B cell (primary cell): ENCODE measurements at regions not wholly inside any gene's neighbourhood (a gene's known extent, or its start where the extent isn't known, plus 50 kb on each side); places are given as distances from the start of the nearest gene placed in this dataset.

Experiments
- ATAC-seq: fragments of 200-7000 bp; cut with Tn5 transposase; one replicate; pipeline ENCODE4 v1.10.0; 2021; ENCODE audit warnings: low read depth, mild to moderate bottlenecking, moderate number of reproducible peaks, moderate library complexity
- CTCF ChIA-PET: fragments of 350-600 bp; sonication (Branson Sonifier 250); formaldehyde crosslinking; loops from one replicate; lab custom pipeline; 2021; ENCODE audit warnings: antibody characterized with exemption, inconsistent platforms; lab: Charles Lee
- POLR2A ChIA-PET: fragments of 350-600 bp; sonication (Branson Sonifier 250); formaldehyde crosslinking; loops from one replicate; lab custom pipeline; 2021; ENCODE audit warnings: antibody characterized with exemption; lab: Charles Lee
- DNase-seq: peaks from one replicate; pipeline ENCODE4 v3.0.0; 2013
- H2AFZ ChIP-seq: 2 replicates; pipeline ENCODE4 v1.6.1; 2012; ENCODE audit warnings: mild to moderate bottlenecking, low read depth, low read length; ENCODE audit not compliant: insufficient read depth, poor library complexity, severe bottlenecking
- H3K27ac ChIP-seq, 2 donors: 1 replicate in 1 of 2; 2 replicates in 1 of 2; pipeline ENCODE4 v1.5.1; 2012 to 2013; ENCODE audit warnings: low read length in 2 of 2, mild to moderate bottlenecking in 2 of 2, moderate library complexity in 1 of 2
- H3K27me3 ChIP-seq, 4 experiments: fragments of 200-600 bp in 1 of 4; sonication (generic) in 1 of 4; replicated peaks in 1 of 4; 1 replicate in 2 of 4; 2 replicates in 2 of 4; pipeline versions ENCODE4 v1.6.1 to v1.7.0; 2013 to 2016; ENCODE audit warnings: low read length in 3 of 4, mild to moderate bottlenecking in 2 of 4, mixed read lengths in 1 of 4, moderate library complexity in 1 of 4; ENCODE audit not compliant: insufficient read depth in 4 of 4, control insufficient read depth in 3 of 4; ENCODE audit errors: control extremely low read depth in 1 of 4
- H3K36me3 ChIP-seq, 2 experiments: replicated peaks in 1 of 2; 1 replicate in 1 of 2; 2 replicates in 1 of 2; pipeline versions ENCODE4 v1.6.1 to v1.7.1; 2013; ENCODE audit warnings: low read length in 1 of 2; ENCODE audit not compliant: insufficient read depth in 2 of 2, control insufficient read depth in 1 of 2; ENCODE audit errors: control extremely low read depth in 1 of 2, extremely low read depth in 1 of 2
- H3K4me1 ChIP-seq, 2 donors: fragments of 200-600 bp in 1 of 2; sonication (generic) in 1 of 2; 1 replicate in 1 of 2; 2 replicates in 1 of 2; pipeline versions ENCODE4 v1.5.1 to v1.6.1; 2013 to 2017; ENCODE audit warnings: low read length in 2 of 2; ENCODE audit not compliant: control insufficient read depth in 2 of 2, insufficient read depth in 2 of 2
- H3K4me2 ChIP-seq: replicated peaks from 2 replicates; pipeline ENCODE3; 2012; ENCODE audit warnings: mild to moderate bottlenecking, low read depth, low read length; ENCODE audit not compliant: poor library complexity, severe bottlenecking
- H3K4me3 ChIP-seq, 5 experiments: fragments of 200-600 bp in 1 of 5; sonication (generic) in 1 of 5; 1 replicate in 3 of 5; 2 replicates in 2 of 5; pipeline versions ENCODE4 v1.5.1 to v1.7.0; 2011 to 2016; ENCODE audit warnings: low read length in 4 of 5, mild to moderate bottlenecking in 4 of 5, low read depth in 2 of 5, control low read depth in 1 of 5, moderate library complexity in 1 of 5; ENCODE audit not compliant: insufficient read depth in 1 of 5; ENCODE audit errors: control extremely low read depth in 1 of 5, extremely low read depth in 1 of 5
- H3K79me2 ChIP-seq: fragments of 200-600 bp; sonication (generic); one replicate; pipeline ENCODE4 v1.6.0; 2016; ENCODE audit warnings: low read length; ENCODE audit not compliant: control insufficient read depth, insufficient read depth
- H3K9ac ChIP-seq: fragments of 200-600 bp; sonication (generic); 2 replicates; pipeline ENCODE4 v1.6.1; 2017; ENCODE audit warnings: mild to moderate bottlenecking, low read length, moderate library complexity
- H3K9me3 ChIP-seq, 3 donors: one replicate each; pipeline versions ENCODE4 v1.6.1 to v1.7.1; 2013; ENCODE audit warnings: low read length in 2 of 3; ENCODE audit not compliant: control insufficient read depth in 2 of 3, insufficient read depth in 1 of 3; ENCODE audit errors: control extremely low read depth in 1 of 3
- H4K20me1 ChIP-seq: 2 replicates; pipeline ENCODE4 v1.6.0; 2012; ENCODE audit warnings: mild to moderate bottlenecking, low read length; ENCODE audit not compliant: insufficient read depth, control insufficient read depth, poor library complexity, severe bottlenecking
- H3K27ac Mint-ChIP-seq: one replicate; pipeline ENCODE4 v1.8.0; 2021; ENCODE audit warnings: mixed read lengths
- H3K27me3 Mint-ChIP-seq: one replicate; pipeline ENCODE4 v1.8.0; 2021; ENCODE audit warnings: mixed read lengths
- H3K4me1 Mint-ChIP-seq: one replicate; pipeline ENCODE4 v1.8.0; 2021; ENCODE audit warnings: mixed read lengths
- H3K4me3 Mint-ChIP-seq: one replicate; pipeline ENCODE4 v1.8.0; 2021; ENCODE audit warnings: mixed read lengths
- H3K9me3 Mint-ChIP-seq: one replicate; pipeline ENCODE4 v1.8.0; 2022; ENCODE audit warnings: mixed read lengths; ENCODE audit not compliant: insufficient read depth
- CTCF ChIP-seq: fragments of 200-600 bp; IDR thresholded peaks from one replicate; pipeline ENCODE4 v1.8.0; 2022; ENCODE audit warnings: antibody characterized with exemption, mild to moderate bottlenecking
- EZH2 ChIP-seq: IDR thresholded peaks from 2 replicates; pipeline ENCODE4 v1.6.1; 2012; ENCODE audit warnings: borderline replicate concordance, low read depth, mild to moderate bottlenecking, moderate library complexity, low read length; ENCODE audit not compliant: insufficient read depth, poor library complexity, severe bottlenecking
- WGBS: methylation state at CpG from one replicate; pipeline ENCODE4 v1.1.5; 2013; ENCODE audit warnings: missing lambda C conversion rate; ENCODE audit not compliant: insufficient coverage; 5-methylcytosine and 5-hydroxymethylcytosine counted together
- intact Hi-C: fragments of 100-400 bp; cut with micrococcal nuclease; formaldehyde crosslinking; loops from one replicate; pipeline ENCODE4 v1.10.0; 2022

GRCh38 chr1:239570878-239571277 lies 184.5 kb downstream of the CHRM3 start:
- Histone ChIP-seq H3K4me2 (no peak overlapping the region), H3K36me3 (no peaks in the 10 kb centered on the region), H3K9ac (no peak overlapping the region), H3K9me3 (peaks cover 0 to 3% (median 0%) of the 10 kb centered on the region in 3 donors), H2AFZ (no peak overlapping the region), H4K20me1 (no peaks in the 10 kb centered on the region), H3K27ac (no peak overlapping the region), H3K79me2 (no peaks in the 10 kb centered on the region), H3K4me3 (no peak overlapping the region), H3K27me3 (no peaks in the 10 kb centered on the region), H3K4me1 (no peaks in the 10 kb centered on the region)
- intact Hi-C loops: no loop called here
- TF ChIP-seq EZH2 (no peak), CTCF (no peak)
- ATAC-seq (no peak), DNase-seq (no peak)
- no peaks in the 10 kb centered on the region for H3K27me3 Mint-ChIP-seq
- H3K4me3 Mint-ChIP-seq: no peak overlapping the region
- H3K4me1 Mint-ChIP-seq: no peaks in the 10 kb centered on the region
- ChIA-PET CTCF (no interaction called here), POLR2A (no interaction called here)
- no CpG with 5 or more reads among the region's 3 CpGs for WGBS
- no peak overlapping the region for H3K27ac Mint-ChIP-seq
- H3K9me3 Mint-ChIP-seq: no peaks in the 10 kb centered on the region

- H3K4me2 ChIP-seq: no peak overlapping the region
- no peak overlapping the region for H2AFZ ChIP-seq
- no peaks in the 10 kb centered on the region for H3K79me2 ChIP-seq
- no peaks in the 10 kb centered on the region for H3K27me3 ChIP-seq
- TF ChIP-seq EZH2 (no peak), CTCF (no peak)
- H3K4me3 ChIP-seq: no peak overlapping the region
- no peaks in the 10 kb centered on the region for H4K20me1 ChIP-seq
- peaks cover 0 to 3% (median 0%) of the 10 kb centered on the region in 3 donors for H3K9me3 ChIP-seq
- H3K9ac ChIP-seq: no peak overlapping the region
- DNase-seq: no peak
- H3K27ac ChIP-seq: no peak overlapping the region
- Mint-ChIP-seq H3K27ac (no peak overlapping the region), H3K4me3 (no peak overlapping the region), H3K4me1 (no peaks in the 10 kb centered on the region), H3K27me3 (no peaks in the 10 kb centered on the region), H3K9me3 (no peaks in the 10 kb centered on the region)
- ChIA-PET CTCF (no interaction called here), POLR2A (no interaction called here)
- no peak for ATAC-seq
- 71% methylated on average over 1 of the region's 4 CpGs for WGBS
- intact Hi-C loops: no loop called here
- no peaks in the 10 kb centered on the region for H3K4me1 ChIP-seq
- H3K36me3 ChIP-seq: no peaks in the 10 kb centered on the region
These were observed 185.8 kb downstream of the CHRM3 start for GRCh38 chr1:239572183-239572582.
